NCI-H1105 (cell line): ENCODE measurements at regions not wholly inside any gene's neighbourhood (a gene's known extent, or its start where the extent isn't known, plus 50 kb on each side); places are given as distances from the start of the nearest gene placed in this dataset.

Experiments used
- DNase-seq: peaks from one replicate; lab custom pipeline; 2025; lab: John Stamatoyannopoulos, UW

- DNase-seq, result no peak
Observed at GRCh38 chr16:59330019-59330670, 596.0 kb upstream of the GOT2 start.

GRCh38 chr16:59328961-59329360, 594.8 kb upstream of the GOT2 start:
- no peak for DNase-seq

- no peak for DNase-seq
Observed at GRCh38 chr16:59327894-59328293, 593.8 kb upstream of the GOT2 start.

GRCh38 chr16:59326955-59327354, 592.8 kb upstream of the GOT2 start:
- no peak for DNase-seq

GRCh38 chr16:59324462-59324861, 590.3 kb upstream of the GOT2 start:
- no peak for DNase-seq

GRCh38 chr16:59320657-59321056, 586.5 kb upstream of the GOT2 start:
- no peak for DNase-seq

GRCh38 chr16:59319871-59320270, 585.8 kb upstream of the GOT2 start:
- DNase-seq, result no peak

GRCh38 chr16:59305850-59306249, 571.7 kb upstream of the GOT2 start:
- DNase-seq, result no peak

GRCh38 chr16:59296888-59297287, 562.8 kb upstream of the GOT2 start:
- no peak for DNase-seq

- no peak for DNase-seq
Observed at GRCh38 chr16:59295993-59296736, 562.0 kb upstream of the GOT2 start.

- DNase-seq, result no peak
Observed at GRCh38 chr16:59295474-59295873, 561.4 kb upstream of the GOT2 start.

GRCh38 chr16:59290718-59291117, 556.6 kb upstream of the GOT2 start:
- no peak for DNase-seq

- DNase-seq, result no peak
Observed at GRCh38 chr16:59289151-59289550, 555.0 kb upstream of the GOT2 start.

- DNase-seq, result no peak
Observed at GRCh38 chr16:59274141-59274540, 540.0 kb upstream of the GOT2 start.

GRCh38 chr16:59263955-59264354, 529.8 kb upstream of the GOT2 start:
- DNase-seq, result no peak

GRCh38 chr16:59260892-59261291, 526.8 kb upstream of the GOT2 start:
- no peak for DNase-seq

- DNase-seq, result no peak
Observed at GRCh38 chr16:59259950-59260319, 525.8 kb upstream of the GOT2 start.

GRCh38 chr16:59259074-59259949, 525.2 kb upstream of the GOT2 start:
- no peak for DNase-seq

- no peak for DNase-seq
Observed at GRCh38 chr16:59252317-59252716, 518.2 kb upstream of the GOT2 start.

- no peak for DNase-seq
Observed at GRCh38 chr16:59249011-59249410, 514.9 kb upstream of the GOT2 start.

- no peak for DNase-seq
Observed at GRCh38 chr16:59242556-59242955, 508.4 kb upstream of the GOT2 start.

GRCh38 chr16:59238246-59238645, 504.1 kb upstream of the GOT2 start:
- DNase-seq, result no peak
